Tibial artery (tissue), 4 donors: ENCODE measurements at regions not wholly inside any gene's neighbourhood (a gene's known extent, or its start where the extent isn't known, plus 50 kb on each side); places are given as distances from the start of the nearest gene placed in this dataset.

Experiments used
- DNase-seq, 2 donors: peaks; one replicate each; pipeline ENCODE4 v3.0.0-alpha.2; 2019
- H3K27ac ChIP-seq, 2 donors: fragments of 200-600 bp; sonication (generic) in 1 of 2; 1 replicate in 1 of 2; 2 replicates in 1 of 2; pipeline ENCODE4 v1.5.1; 2018 to 2019; ENCODE audit warnings: mild to moderate bottlenecking in 1 of 2
- H3K27me3 ChIP-seq, 2 donors: fragments of 200-600 bp; sonication (generic) in 1 of 2; one replicate each; pipeline versions ENCODE4 v1.5.1 to v1.6.0; 2016 to 2019
- H3K36me3 ChIP-seq, 3 donors: fragments of 200-600 bp; sonication (generic) in 2 of 3; one replicate each; pipeline ENCODE4 v1.5.1; 2016 to 2019; ENCODE audit warnings: mild to moderate bottlenecking in 2 of 3
- H3K4me1 ChIP-seq, 4 donors: fragments of 200-600 bp; sonication (generic) in 2 of 4; 1 replicate in 3 of 4; 2 replicates in 1 of 4; pipeline ENCODE4 v1.5.1; 2016 to 2019
- H3K4me3 ChIP-seq, 2 donors: fragments of 200-600 bp; sonication (generic) in 1 of 2; 1 replicate in 1 of 2; 2 replicates in 1 of 2; pipeline ENCODE4 v1.5.1; 2018 to 2019; ENCODE audit warnings: mild to moderate bottlenecking in 2 of 2
- H3K9me3 ChIP-seq, 3 donors: fragments of 200-600 bp; sonication (generic) in 1 of 3; one replicate each; pipeline ENCODE4 v1.5.1; 2016 to 2019
- intact Hi-C: fragments of 100-400 bp; cut with DNase I; formaldehyde crosslinking; loops from one replicate; pipeline ENCODE4 v1.15.0; 2023; ENCODE audit warnings: low total_unique reads
- TF ChIP-seq, protein P1 (sequence below), 2 experiments: fragments of 200-600 bp in 1 of 2; fragments of 450-650 bp in 1 of 2; IDR thresholded peaks; one replicate each; pipeline ENCODE4 v1.5.1; 2017 to 2019; ENCODE audit warnings: antibody characterized with exemption in 2 of 2, mild to moderate bottlenecking in 1 of 2, moderate library complexity in 1 of 2

DNA sequence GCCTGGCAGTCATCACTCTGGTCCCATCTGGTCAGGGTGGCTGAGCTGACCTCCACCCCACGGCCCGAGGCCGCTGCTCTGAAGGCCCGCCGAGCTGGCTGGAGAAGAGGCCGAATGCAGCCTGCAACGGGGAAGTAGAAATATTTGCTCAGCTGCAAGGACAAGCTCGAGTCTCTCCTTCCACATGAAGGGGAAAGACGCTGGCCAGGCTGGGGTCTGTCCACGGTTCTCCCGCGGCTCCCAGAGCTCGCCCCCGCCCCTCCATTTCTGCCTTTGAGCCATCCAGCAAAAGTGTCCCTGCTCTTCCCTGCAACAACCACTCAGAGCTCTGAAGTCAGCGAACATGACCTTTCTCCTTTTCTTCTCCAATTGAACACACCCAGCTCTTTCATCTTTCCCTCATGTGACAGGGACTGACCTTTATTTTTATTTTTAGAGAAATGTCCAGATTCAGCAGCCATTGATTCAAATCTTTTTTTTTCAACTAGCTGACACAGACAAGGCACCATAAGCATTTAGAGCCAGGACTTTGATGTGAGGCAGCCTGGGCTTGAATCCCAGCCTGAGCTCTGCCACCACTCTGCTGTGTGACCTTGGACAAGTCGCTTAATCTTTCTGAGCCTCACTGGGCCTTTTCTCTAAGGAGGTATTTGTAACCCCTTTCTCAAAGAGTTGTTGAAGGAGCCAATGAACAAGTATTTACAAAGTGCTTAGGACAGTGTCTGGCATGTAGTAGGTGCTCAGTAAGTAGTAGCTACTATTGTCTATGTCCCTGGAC lies 149.3 kb upstream of the WNT4 start:
- H3K27me3 ChIP-seq: peaks cover 0 to 58% of the 10 kb centered on the region in 2 donors
- H3K27ac ChIP-seq: no peak overlapping the region
- no peak overlapping the region for H3K4me3 ChIP-seq
- no peak for DNase-seq
- H3K36me3 ChIP-seq: no peaks in the 10 kb centered on the region
- TF ChIP-seq, protein P1, sequence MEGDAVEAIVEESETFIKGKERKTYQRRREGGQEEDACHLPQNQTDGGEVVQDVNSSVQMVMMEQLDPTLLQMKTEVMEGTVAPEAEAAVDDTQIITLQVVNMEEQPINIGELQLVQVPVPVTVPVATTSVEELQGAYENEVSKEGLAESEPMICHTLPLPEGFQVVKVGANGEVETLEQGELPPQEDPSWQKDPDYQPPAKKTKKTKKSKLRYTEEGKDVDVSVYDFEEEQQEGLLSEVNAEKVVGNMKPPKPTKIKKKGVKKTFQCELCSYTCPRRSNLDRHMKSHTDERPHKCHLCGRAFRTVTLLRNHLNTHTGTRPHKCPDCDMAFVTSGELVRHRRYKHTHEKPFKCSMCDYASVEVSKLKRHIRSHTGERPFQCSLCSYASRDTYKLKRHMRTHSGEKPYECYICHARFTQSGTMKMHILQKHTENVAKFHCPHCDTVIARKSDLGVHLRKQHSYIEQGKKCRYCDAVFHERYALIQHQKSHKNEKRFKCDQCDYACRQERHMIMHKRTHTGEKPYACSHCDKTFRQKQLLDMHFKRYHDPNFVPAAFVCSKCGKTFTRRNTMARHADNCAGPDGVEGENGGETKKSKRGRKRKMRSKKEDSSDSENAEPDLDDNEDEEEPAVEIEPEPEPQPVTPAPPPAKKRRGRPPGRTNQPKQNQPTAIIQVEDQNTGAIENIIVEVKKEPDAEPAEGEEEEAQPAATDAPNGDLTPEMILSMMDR (IDR thresholded peaks at IDR 0.05): no peak
- no peaks in the 10 kb centered on the region for H3K9me3 ChIP-seq
- intact Hi-C loops: no loop called here
- H3K4me1 ChIP-seq: no peaks in the 10 kb centered on the region

DNA sequence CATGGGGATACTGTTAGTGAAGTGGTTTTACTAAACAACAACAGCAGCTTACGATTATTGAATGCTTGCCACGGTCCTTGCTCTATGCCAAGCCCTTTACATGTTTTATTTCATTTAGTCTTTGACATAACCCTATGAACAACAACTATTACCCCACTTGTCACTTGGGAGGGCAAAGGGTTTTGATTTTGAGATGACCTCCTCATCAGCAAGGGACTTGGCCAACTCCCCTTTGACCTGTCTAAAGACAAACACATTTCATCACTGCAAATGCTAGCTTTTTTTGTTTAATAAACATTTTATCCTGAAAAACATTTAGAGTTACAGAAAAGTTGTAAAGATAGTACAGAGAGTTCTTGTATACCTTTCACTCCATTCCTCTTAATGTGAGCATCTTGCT lies 152.5 kb upstream of the WNT4 start:
- Histone ChIP-seq H3K27ac (no peak overlapping the region), H3K36me3 (no peaks in the 10 kb centered on the region), H3K27me3 (peaks cover 0 to 63% of the 10 kb centered on the region in 2 donors), H3K4me3 (no peak overlapping the region), H3K9me3 (no peaks in the 10 kb centered on the region), H3K4me1 (no peaks in the 10 kb centered on the region)
- intact Hi-C loops: no loop called here
- TF ChIP-seq, protein P1 (IDR thresholded peaks at IDR 0.05): no peak
- no peak for DNase-seq

DNA sequence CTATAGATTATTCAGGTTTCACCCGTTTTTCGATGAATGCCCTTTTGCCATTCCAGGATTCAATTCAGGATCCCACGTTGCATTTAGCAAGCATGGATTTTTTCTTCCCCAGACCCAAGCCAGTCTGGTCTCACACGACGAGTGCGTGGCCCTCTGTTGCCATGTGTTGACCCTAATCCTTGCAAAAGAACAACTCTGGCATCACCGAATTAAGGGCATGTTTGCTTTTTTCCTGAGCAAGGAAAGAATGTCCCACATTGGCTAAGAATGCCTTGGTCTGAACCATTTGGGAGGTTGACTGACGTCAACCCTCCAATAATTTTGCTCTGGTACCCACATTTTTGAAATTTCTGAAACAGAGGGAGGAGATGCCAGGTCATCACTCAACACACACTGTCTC lies 153.0 kb upstream of the WNT4 start:
- Histone ChIP-seq H3K27ac (no peak overlapping the region), H3K4me1 (no peaks in the 10 kb centered on the region), H3K9me3 (peaks cover 0 to under 1% (median 0%) of the 10 kb centered on the region in 3 donors), H3K4me3 (no peak overlapping the region), H3K27me3 (peaks cover 0 to 60% of the 10 kb centered on the region in 2 donors), H3K36me3 (no peaks in the 10 kb centered on the region)
- intact Hi-C loops: no loop called here
- DNase-seq: no peak
- TF ChIP-seq, protein P1 (IDR thresholded peaks at IDR 0.05): no peak

DNA sequence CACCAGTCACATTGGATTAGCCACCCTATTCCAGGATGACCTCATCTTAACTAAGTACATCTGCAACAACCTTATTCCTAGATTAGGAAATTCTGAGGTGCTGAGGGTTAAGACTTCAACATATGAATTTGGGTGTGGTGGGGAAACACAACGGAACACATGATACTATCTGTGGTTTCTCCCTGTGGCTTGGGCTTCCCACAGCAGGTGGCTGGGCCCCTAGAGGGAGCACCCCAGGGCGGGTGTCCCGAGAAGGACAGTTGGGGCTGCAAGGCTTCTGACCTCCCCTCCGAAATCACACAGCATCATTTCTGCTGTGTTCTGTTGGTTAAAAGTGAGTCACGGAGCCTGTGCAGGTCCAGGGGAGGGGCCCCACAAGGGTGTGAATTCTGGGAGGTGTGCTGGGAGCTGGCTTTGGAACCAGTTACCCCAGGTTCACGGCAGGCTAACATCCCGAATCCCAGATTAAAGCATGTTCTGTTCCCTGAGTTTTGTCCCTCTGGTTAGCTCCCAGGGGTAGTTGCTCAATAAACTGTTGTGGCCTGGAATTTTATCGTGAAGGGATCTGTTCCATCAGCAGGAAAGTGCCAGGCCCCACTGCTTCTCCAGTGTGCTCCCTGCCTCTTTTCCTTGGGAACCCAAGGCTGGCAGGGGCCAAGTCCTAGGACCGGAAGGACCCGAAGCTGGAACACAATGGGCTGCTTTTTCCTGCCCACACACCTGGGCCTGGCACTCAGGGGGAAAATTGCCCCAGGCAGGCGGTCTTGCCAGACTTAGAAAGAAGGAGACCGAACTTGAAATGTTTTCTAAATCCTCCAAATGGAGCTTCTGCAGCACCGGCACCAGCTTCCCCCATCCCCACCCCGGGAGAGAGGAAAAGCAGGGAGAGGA lies 154.0 kb upstream of the WNT4 start:
- Histone ChIP-seq H3K4me3 (no peak overlapping the region), H3K36me3 (no peaks in the 10 kb centered on the region), H3K9me3 (peaks cover 0 to 3% (median 0%) of the 10 kb centered on the region in 3 donors), H3K27me3 (peaks cover 0 to 55% of the 10 kb centered on the region in 2 donors), H3K4me1 (no peaks in the 10 kb centered on the region), H3K27ac (no peak overlapping the region)
- TF ChIP-seq, protein P1 (IDR thresholded peaks at IDR 0.05): no peak
- DNase-seq: no peak
- intact Hi-C loops: no loop called here

DNA sequence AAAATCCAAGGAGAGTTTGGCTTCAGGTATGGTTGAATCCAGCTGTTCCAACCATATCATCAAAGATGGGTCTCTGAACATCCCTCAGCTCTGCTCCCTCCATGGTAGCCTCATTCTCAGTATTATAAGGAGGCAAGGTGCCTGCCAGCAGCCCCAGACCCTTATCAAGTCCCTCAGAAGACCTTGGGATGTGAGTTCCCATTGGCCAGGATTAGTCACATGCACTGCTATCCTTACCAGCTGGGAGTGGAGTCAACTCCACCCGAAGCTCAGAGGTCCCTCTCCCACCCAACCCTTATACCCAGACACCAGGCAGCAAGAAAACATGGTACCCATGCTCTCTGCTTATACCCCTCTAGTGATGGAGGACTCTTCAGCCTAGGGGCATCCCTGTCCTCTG lies 153.7 kb upstream of the ZBTB40 start:
- Histone ChIP-seq H3K27ac (no peak overlapping the region), H3K9me3 (peaks cover 0 to 3% (median under 1%) of the 10 kb centered on the region in 3 donors), H3K4me1 (no peaks in the 10 kb centered on the region), H3K36me3 (no peaks in the 10 kb centered on the region), H3K4me3 (no peak overlapping the region), H3K27me3 (peaks cover 0 to 46% of the 10 kb centered on the region in 2 donors)
- no peak for DNase-seq
- TF ChIP-seq, protein P1 (IDR thresholded peaks at IDR 0.05): no peak
- intact Hi-C loops: no loop called here
